Liver (tissue), 8 donors: ENCODE measurements at regions not wholly inside any gene's neighbourhood (a gene's known extent, or its start where the extent isn't known, plus 50 kb on each side); places are given as distances from the start of the nearest gene placed in this dataset.

Source experiments
- DNase-seq: peaks from one replicate; pipeline ENCODE4 v3.0.0-alpha.2; 2017; ENCODE audit warnings: low spot score
- H3K27ac ChIP-seq, 2 donors: one replicate each; pipeline ENCODE4 v1.7.0; 2013; ENCODE audit warnings: inconsistent platforms in 2 of 2, low read length in 2 of 2, control low read depth in 1 of 2, low read depth in 1 of 2, mild to moderate bottlenecking in 1 of 2
- H3K27me3 ChIP-seq, 4 donors: one replicate each; pipeline versions ENCODE4 v1.6.1 to v1.7.0; 2013; ENCODE audit warnings: low read length in 3 of 4, inconsistent platforms in 1 of 4, mild to moderate bottlenecking in 1 of 4, moderate library complexity in 1 of 4; ENCODE audit not compliant: control insufficient read depth in 4 of 4, insufficient read depth in 4 of 4
- H3K36me3 ChIP-seq, 4 donors: one replicate each; pipeline versions ENCODE4 v1.6.1 to v1.7.0; 2013; ENCODE audit warnings: low read length in 3 of 4, mild to moderate bottlenecking in 3 of 4, low read depth in 1 of 4, moderate library complexity in 1 of 4; ENCODE audit not compliant: control insufficient read depth in 4 of 4, insufficient read depth in 3 of 4
- H3K4me1 ChIP-seq, 4 donors: one replicate each; pipeline versions ENCODE4 v1.6.1 to v1.7.0; 2013; ENCODE audit warnings: low read length in 3 of 4, mild to moderate bottlenecking in 3 of 4, moderate library complexity in 1 of 4; ENCODE audit not compliant: control insufficient read depth in 4 of 4, insufficient read depth in 4 of 4
- H3K4me3 ChIP-seq, 3 donors: one replicate each; pipeline versions ENCODE4 v1.6.1 to v1.7.0; 2013; ENCODE audit warnings: low read length in 3 of 3, control low read depth in 1 of 3, low read depth in 1 of 3, mild to moderate bottlenecking in 1 of 3
- H3K9ac ChIP-seq, 2 donors: one replicate each; pipeline ENCODE4 v1.7.0; 2013; ENCODE audit warnings: low read length in 2 of 2, mild to moderate bottlenecking in 2 of 2, moderate library complexity in 2 of 2, control low read depth in 1 of 2, low read depth in 1 of 2
- H3K9me3 ChIP-seq, 4 donors: one replicate each; pipeline versions ENCODE4 v1.6.1 to v1.7.0; 2013; ENCODE audit warnings: low read length in 3 of 4; ENCODE audit not compliant: control insufficient read depth in 4 of 4
- CTCF ChIP-seq: fragments of 150-350 bp; IDR thresholded peaks from 2 replicates; pipeline ENCODE4 v1.5.1; 2017; ENCODE audit warnings: improper control_type of control experiment, low read depth, low read length; ENCODE audit not compliant: missing input control
- FOXA1 ChIP-seq: IDR thresholded peaks from 2 replicates; pipeline ENCODE4 v1.6.1; 2016; ENCODE audit warnings: antibody characterized with exemption
- HNF4A ChIP-seq, 2 donors: conservative IDR thresholded peaks; 2 replicates each; pipeline ENCODE4 v1.6.1; 2016; ENCODE audit warnings: antibody characterized with exemption in 2 of 2, mild to moderate bottlenecking in 2 of 2
- HNF4G ChIP-seq: IDR thresholded peaks from 2 replicates; pipeline ENCODE4 v1.6.1; 2016; ENCODE audit warnings: antibody characterized with exemption
- MAX ChIP-seq: IDR thresholded peaks from 2 replicates; pipeline ENCODE4 v1.6.1; 2016; ENCODE audit warnings: antibody characterized with exemption
- NR2F2 ChIP-seq: IDR thresholded peaks from 2 replicates; pipeline ENCODE4 v1.6.1; 2016; ENCODE audit warnings: antibody characterized with exemption
- RXRA ChIP-seq, 2 donors: IDR thresholded peaks; 2 replicates each; pipeline ENCODE4 v1.6.1; 2017 to 2018; ENCODE audit warnings: antibody characterized with exemption in 2 of 2, mild to moderate bottlenecking in 1 of 2
- YY1 ChIP-seq: IDR thresholded peaks from 2 replicates; pipeline ENCODE4 v1.6.1; 2016; ENCODE audit warnings: antibody characterized with exemption, mild to moderate bottlenecking
- ZBTB33 ChIP-seq: IDR thresholded peaks from 2 replicates; pipeline ENCODE4 v1.6.1; 2016; ENCODE audit warnings: antibody characterized with exemption
- WGBS: extraction: QIAGEN DNeasy Blood & Tissue Kit; methylation state at CpG from one replicate; pipeline ENCODE4 v1.1.7; 2013; 5-methylcytosine and 5-hydroxymethylcytosine counted together
- TF ChIP-seq, protein P1 (sequence below): IDR thresholded peaks from 2 replicates; pipeline ENCODE4 v1.6.1; 2016; ENCODE audit warnings: antibody characterized with exemption, mild to moderate bottlenecking
- donor health status: healthy.
- donor health status: healthy.
- donor health status: healthy.
- donor health status: healthy.
- donor health status: healthy.

- no peak overlapping the region for H3K4me3 ChIP-seq
- H3K27ac ChIP-seq, result no peak overlapping the region
- no peaks in the 10 kb centered on the region for H3K4me1 ChIP-seq
- DNase-seq, result no peak
- H3K9ac ChIP-seq, result no peak overlapping the region
- H3K9me3 ChIP-seq, result no peaks in the 10 kb centered on the region
- H3K36me3 ChIP-seq, result no peaks in the 10 kb centered on the region
- WGBS, result 94% methylated on average over 3 of the region's 3 CpGs
- no peak for TF ChIP-seq CTCF
- TF ChIP-seq FOXA1, result no peak
- no peak for TF ChIP-seq MAX
- no peak for TF ChIP-seq HNF4G
- no peak for TF ChIP-seq RXRA (IDR thresholded peaks at IDR 0.05)
- no peak for TF ChIP-seq ZBTB33
- no peak for TF ChIP-seq YY1
- TF ChIP-seq, protein P1, sequence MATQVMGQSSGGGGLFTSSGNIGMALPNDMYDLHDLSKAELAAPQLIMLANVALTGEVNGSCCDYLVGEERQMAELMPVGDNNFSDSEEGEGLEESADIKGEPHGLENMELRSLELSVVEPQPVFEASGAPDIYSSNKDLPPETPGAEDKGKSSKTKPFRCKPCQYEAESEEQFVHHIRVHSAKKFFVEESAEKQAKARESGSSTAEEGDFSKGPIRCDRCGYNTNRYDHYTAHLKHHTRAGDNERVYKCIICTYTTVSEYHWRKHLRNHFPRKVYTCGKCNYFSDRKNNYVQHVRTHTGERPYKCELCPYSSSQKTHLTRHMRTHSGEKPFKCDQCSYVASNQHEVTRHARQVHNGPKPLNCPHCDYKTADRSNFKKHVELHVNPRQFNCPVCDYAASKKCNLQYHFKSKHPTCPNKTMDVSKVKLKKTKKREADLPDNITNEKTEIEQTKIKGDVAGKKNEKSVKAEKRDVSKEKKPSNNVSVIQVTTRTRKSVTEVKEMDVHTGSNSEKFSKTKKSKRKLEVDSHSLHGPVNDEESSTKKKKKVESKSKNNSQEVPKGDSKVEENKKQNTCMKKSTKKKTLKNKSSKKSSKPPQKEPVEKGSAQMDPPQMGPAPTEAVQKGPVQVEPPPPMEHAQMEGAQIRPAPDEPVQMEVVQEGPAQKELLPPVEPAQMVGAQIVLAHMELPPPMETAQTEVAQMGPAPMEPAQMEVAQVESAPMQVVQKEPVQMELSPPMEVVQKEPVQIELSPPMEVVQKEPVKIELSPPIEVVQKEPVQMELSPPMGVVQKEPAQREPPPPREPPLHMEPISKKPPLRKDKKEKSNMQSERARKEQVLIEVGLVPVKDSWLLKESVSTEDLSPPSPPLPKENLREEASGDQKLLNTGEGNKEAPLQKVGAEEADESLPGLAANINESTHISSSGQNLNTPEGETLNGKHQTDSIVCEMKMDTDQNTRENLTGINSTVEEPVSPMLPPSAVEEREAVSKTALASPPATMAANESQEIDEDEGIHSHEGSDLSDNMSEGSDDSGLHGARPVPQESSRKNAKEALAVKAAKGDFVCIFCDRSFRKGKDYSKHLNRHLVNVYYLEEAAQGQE, result no peak
- TF ChIP-seq HNF4A (conservative IDR thresholded peaks at IDR 0.05), result no peak
- H3K27me3 ChIP-seq, result no peaks in the 10 kb centered on the region
These were observed 89.8 kb upstream of the ATXN1 start for GRCh38 chr6:16851044-16851540.

DNA sequence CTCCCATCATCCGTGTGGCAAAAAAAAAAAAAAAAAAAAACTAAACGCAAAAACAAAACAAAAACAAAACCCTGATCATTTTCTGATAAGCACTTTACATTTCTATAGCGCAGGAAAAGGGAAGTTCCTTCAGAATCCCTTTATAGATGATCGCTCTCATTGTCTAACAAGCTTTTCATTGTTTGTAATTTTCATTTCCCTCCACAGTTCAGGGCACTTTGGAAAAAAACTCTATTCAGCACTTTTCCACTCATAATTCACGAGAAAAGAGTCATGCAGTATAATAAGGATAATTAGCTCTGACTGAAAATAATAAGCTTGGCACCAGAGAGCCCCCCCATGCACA, 89.4 kb upstream of the ATXN1 start:
- WGBS, result 69% methylated on average over 5 of the region's 5 CpGs
- Histone ChIP-seq H3K27ac (no peak overlapping the region), H3K36me3 (no peaks in the 10 kb centered on the region), H3K4me1 (no peaks in the 10 kb centered on the region), H3K4me3 (no peak overlapping the region), H3K9ac (no peak overlapping the region), H3K27me3 (no peaks in the 10 kb centered on the region), H3K9me3 (no peaks in the 10 kb centered on the region)
- DNase-seq, result no peak
- TF ChIP-seq HNF4G (no peak), FOXA1 (no peak), NR2F2 (no peak)
